Fibroblast of gingiva (primary cell): ENCODE measurements at regions not wholly inside any gene's neighbourhood (a gene's known extent, or its start where the extent isn't known, plus 50 kb on each side); places are given as distances from the start of the nearest gene placed in this dataset.

Experiments used
- DNase-seq: peaks from one replicate; pipeline ENCODE4 v3.0.0-alpha.2; 2011; ENCODE audit warnings: low read depth

DNA sequence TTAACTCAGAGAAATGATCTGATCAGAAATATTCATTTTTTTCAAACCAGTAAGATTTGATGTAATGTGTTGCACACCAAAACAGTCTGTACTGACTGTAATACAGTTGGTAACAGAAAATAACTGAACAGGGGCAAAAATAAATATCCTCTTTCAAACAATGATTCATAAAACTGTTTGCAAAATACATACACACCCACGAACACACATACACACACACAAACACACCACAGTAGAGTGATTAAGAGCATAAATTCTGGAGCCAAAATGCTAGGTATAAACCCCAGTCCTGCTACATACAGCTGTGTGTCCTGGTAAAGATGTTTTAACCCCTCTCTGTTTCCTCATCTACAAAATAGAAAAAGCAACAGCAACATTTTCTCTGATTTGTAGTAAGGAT is 376.6 kb downstream of the PDGFC start:
- DNase-seq = no peak

GRCh38 chr4:156594624-156595023 is 377.0 kb downstream of the PDGFC start:
- DNase-seq = no peak

DNA sequence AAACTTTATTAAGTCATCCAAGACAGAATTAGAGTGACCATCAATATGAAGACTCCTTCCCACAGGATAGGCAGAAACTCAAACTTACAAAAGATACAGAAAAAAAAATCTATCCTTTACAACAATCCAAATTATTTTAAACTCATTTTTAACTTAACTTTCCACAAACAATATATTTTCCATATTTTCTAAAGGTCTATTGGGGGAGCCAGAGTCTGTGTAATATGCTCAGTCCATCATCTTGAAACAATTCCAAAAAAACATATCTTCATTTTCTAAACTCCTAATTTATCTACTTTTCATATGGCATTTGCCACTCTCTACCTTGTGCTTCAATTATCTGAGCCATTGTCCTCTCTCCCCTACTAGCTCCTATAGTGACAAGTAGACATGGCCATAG is 378.1 kb downstream of the PDGFC start:
- DNase-seq = no peak

- DNase-seq = no peak
Measured at GRCh38 chr4:156591679-156592078, 379.9 kb downstream of the PDGFC start.

GRCh38 chr4:156584100-156584499 is 387.5 kb downstream of the PDGFC start:
- DNase-seq = no peak

DNA sequence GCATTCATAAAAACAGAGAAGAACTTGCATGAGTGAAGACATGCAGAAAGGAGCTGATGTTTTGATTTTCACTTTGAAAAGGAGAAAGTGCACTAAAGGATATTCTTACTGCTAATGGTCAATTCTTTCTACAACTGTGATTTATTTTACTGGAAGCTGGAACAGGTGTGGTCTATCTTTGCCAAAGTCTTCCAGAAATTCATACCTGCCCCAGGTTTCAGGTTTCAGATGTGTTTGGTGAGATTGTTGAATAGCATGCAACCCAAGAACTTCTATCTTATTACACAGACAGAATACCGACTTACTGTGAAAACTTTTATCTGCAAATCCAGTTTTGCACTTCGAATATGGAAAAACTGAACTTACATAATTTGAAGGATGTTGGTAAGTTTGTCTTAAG is 388.3 kb downstream of the PDGFC start:
- DNase-seq = no peak

DNA sequence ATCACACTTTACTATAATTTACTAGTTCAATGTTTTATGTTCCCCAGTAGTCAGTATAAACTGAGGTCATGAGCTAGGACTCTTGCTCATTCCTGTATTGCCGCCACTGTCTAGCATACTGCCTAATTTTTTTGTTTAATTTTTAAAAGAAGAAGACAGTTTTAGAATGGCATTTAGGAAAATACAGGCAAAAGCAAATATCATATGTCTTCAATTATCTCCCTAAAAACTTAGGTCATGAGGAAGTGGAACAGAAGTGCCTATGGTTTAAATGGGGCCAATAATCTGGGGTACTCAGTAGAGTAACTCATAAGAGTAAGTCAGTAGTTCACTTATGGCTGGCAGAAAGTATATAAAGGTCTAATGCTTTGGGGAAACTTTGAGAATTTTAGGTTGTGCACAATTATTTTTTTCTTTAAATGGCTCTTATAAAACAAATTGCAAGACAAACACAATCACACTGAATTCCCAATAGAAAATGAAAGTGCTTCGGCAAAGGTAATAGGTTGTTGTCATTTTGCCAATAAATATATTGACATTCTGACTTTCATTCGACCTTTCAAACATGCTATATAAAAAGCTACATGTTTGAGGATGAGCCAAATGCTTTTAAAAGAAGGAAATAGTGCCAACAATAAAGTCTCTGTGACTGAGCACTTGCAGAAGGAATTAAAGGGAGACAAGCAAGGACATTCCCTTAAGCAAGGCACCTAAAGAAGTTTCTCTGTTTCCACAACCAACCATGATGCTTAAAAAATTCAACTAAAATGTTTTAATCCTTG is 390.1 kb downstream of the PDGFC start:
- DNase-seq = peak; percentile 11

DNA sequence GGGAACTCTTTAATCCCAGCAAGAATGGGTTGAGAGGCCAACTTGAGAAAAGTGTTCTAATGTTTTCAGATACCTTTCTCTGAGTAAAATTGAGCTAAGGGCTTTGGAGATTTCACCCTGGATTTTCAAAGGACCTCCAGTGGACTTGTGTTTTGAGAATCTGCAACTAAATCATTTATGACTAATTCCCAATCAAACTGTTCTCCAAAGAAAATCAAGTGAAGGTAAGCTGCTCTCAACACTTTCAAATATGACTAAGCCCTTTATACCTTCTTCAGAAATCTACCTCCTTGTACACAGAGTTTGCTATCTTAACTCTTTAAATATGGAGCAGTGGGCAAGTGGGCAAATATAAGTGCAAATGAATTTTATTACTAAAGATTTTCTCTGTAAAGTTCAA is 392.9 kb downstream of the PDGFC start:
- DNase-seq = no peak

DNA sequence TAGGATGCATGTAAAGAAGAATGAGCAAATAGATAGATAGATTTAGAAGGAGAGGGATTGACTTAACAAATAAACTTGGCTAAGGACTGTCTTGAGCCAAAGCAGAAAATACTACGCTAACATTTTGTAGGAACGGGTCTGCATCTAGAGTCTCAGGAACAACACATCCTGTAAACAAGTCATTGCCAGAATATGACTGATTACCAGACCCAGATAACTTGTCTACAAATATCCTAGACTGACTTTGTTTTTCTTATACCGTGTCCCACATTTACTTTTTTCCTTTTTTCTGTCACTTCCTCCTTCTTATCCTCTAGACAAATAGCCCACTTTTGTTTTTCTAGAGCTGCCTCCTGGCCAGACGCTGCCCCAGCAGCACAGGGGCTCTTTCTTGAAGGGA is 393.6 kb downstream of the PDGFC start:
- DNase-seq = no peak

GRCh38 chr4:156576946-156577345 is 394.7 kb downstream of the PDGFC start:
- no peak for DNase-seq

DNA sequence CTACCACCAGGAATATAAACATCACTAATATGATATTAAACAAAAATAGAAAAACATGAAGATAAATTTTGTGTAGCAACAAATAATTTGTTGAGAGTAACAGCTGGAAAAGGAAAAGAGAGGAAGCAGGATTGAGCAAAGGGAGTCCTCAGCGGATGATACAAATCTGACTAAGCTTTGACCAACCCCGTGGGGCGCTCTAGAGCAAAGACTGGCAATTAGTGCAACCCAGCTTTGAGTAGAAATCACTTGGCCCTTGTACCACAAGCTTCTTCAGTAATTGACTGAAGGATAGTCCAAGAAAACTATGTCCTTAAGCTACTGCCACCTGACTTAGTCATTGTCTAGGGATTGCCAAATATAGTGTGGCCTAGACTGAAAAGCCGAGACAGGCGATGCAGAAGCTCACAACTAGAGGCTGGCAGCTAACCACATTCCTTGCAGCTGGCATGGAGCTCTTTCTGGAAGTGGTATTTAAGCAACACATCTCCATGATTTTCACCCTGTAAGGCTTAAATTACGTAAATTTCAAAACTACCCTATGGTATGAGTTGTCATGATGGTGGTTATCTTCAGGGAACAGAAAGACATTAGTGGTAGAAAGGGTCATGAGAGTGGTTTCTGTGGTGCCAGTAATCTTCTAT is 396.0 kb downstream of the PDGFC start:
- DNase-seq = peak; percentile 93

GRCh38 chr4:156571146-156571545 is 400.5 kb downstream of the PDGFC start:
- no peak for DNase-seq

- no peak for DNase-seq
Measured at GRCh38 chr4:156569535-156569934, 402.1 kb downstream of the PDGFC start.

DNA sequence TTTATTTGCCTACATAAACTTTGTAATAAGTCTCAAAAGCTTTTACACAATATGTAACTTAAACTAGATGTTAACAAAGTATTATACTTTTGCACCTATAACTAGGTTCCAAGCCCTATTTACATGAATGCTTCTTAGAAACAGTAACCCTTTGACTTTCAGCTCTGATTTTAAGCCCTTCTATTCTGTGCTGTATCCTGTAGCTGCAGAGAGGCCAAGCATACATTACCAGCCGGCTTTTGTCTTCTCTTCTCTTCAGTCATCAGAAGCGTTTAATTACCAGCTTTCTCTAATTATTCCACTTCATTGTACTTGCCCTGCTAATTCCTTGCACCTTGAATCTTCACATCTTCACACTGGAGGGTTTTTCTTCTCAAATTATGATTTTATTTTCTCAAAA is 403.1 kb downstream of the PDGFC start:
- no peak for DNase-seq

GRCh38 chr4:156568041-156568440 is 403.6 kb downstream of the PDGFC start:
- DNase-seq = peak; percentile 52

- DNase-seq = no peak
Measured at GRCh38 chr4:156560701-156561100, 410.9 kb downstream of the PDGFC start.

- DNase-seq = no peak
Measured at GRCh38 chr4:156559346-156559745, 412.3 kb downstream of the PDGFC start.

GRCh38 chr4:156558373-156559025 is 413.1 kb downstream of the PDGFC start:
- no peak for DNase-seq

DNA sequence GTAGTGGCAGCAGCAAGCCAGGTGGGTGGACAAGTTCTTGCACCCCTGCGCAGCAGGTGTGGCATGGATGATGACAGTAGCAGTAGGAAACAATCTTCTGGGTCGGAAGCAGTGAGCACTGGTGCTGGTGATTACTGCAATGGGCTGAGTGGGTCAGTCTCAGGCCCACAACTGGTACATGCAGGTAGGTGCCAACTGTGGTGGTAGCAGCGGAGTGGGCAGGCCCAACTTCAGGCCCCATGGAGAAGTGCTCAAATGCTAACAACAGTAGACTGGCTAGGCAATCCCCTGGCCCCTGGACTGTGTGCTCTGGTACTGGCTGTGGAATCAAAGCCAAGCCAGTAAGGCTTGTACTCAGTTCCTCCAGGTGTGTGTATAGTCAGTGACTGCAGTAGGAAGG is 413.7 kb downstream of the PDGFC start:
- no peak for DNase-seq

DNA sequence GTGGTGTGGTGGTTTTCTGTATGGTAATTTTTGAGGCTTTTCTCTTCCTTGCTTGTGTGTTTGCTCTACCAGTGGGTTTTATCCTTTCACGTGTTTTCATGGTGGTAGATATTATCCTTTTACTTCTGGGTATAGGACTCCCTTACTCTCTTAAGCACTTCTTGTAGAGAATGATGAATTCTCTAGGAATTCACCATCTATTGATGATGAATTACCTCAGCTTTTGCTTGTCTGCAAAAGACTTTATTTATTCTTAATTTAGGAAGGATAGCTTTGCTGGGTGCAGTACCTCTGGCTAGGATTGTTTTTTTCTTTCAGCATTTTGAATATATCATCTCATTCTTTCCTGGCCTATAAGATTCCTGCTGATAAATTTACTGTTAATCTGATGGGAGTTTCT is 415.3 kb downstream of the PDGFC start:
- DNase-seq = no peak

- DNase-seq = no peak
Measured at GRCh38 chr4:156553659-156554058, 417.9 kb downstream of the PDGFC start.

- no peak for DNase-seq
Measured at GRCh38 chr4:156547891-156548290, 423.7 kb downstream of the PDGFC start.

- peak; percentile 80 for DNase-seq
Measured at GRCh38 chr4:156547439-156547838, 424.2 kb downstream of the PDGFC start.
